Subcutaneous abdominal adipose tissue (tissue), 5 donors: ENCODE measurements at regions not wholly inside any gene's neighbourhood (a gene's known extent, or its start where the extent isn't known, plus 50 kb on each side); places are given as distances from the start of the nearest gene placed in this dataset.

Experiments
- H3K27ac ChIP-seq: one replicate; pipeline ENCODE4 v1.7.0; 2013; ENCODE audit warnings: low read depth, mild to moderate bottlenecking, inconsistent platforms, low read length, moderate library complexity
- H3K27me3 ChIP-seq, 5 donors: one replicate each; pipeline ENCODE4 v1.7.0; 2013; ENCODE audit warnings: low read length in 5 of 5, inconsistent platforms in 1 of 5; ENCODE audit not compliant: control insufficient read depth in 5 of 5, insufficient read depth in 4 of 5
- H3K36me3 ChIP-seq, 5 donors: one replicate each; pipeline ENCODE4 v1.7.0; 2013; ENCODE audit warnings: low read length in 5 of 5; ENCODE audit not compliant: control insufficient read depth in 5 of 5, insufficient read depth in 5 of 5
- H3K4me1 ChIP-seq, 5 donors: one replicate each; pipeline ENCODE4 v1.7.0; 2013; ENCODE audit warnings: low read length in 5 of 5, mild to moderate bottlenecking in 3 of 5, moderate library complexity in 1 of 5; ENCODE audit not compliant: control insufficient read depth in 5 of 5, insufficient read depth in 5 of 5
- H3K4me3 ChIP-seq, 5 donors: one replicate each; pipeline ENCODE4 v1.7.0; 2013; ENCODE audit warnings: low read length in 5 of 5, low read depth in 1 of 5
- H3K9ac ChIP-seq, 5 donors: one replicate each; pipeline ENCODE4 v1.7.0; 2013; ENCODE audit warnings: low read length in 5 of 5, mild to moderate bottlenecking in 4 of 5, moderate library complexity in 3 of 5
- H3K9me3 ChIP-seq, 5 donors: one replicate each; pipeline ENCODE4 v1.7.0; 2013; ENCODE audit warnings: low read length in 5 of 5; ENCODE audit not compliant: control insufficient read depth in 5 of 5
- donor health status: healthy.
- donor health status: healthy.
- donor health status: healthy.
- donor health status: healthy.
- donor health status: healthy.

DNA sequence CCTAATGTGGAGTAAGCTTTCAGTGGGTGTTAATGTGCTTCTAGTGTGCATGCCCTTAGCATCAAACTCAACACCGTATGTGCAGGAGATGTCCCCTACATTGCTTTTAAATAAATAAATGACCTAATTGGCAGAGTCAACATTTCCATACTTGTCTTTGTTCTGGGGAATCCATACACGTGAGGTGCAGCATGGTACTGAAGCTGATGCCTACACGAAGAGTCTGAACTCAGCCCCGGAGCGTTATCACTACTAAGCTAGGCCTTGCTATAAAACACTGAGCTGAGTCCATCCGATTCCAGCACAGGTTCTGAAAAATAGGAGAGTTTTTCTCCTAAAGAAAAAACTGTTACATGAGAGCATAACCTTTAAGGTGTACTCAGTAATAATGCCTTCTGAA lies 125.0 kb upstream of the DYRK2 start:
- Histone ChIP-seq H3K27me3 (no peaks in the 10 kb centered on the region), H3K9ac (no peak overlapping the region), H3K27ac (no peak overlapping the region), H3K4me3 (no peak overlapping the region), H3K9me3 (no peaks in the 10 kb centered on the region), H3K36me3 (no peaks in the 10 kb centered on the region), H3K4me1 (no peaks in the 10 kb centered on the region)

DNA sequence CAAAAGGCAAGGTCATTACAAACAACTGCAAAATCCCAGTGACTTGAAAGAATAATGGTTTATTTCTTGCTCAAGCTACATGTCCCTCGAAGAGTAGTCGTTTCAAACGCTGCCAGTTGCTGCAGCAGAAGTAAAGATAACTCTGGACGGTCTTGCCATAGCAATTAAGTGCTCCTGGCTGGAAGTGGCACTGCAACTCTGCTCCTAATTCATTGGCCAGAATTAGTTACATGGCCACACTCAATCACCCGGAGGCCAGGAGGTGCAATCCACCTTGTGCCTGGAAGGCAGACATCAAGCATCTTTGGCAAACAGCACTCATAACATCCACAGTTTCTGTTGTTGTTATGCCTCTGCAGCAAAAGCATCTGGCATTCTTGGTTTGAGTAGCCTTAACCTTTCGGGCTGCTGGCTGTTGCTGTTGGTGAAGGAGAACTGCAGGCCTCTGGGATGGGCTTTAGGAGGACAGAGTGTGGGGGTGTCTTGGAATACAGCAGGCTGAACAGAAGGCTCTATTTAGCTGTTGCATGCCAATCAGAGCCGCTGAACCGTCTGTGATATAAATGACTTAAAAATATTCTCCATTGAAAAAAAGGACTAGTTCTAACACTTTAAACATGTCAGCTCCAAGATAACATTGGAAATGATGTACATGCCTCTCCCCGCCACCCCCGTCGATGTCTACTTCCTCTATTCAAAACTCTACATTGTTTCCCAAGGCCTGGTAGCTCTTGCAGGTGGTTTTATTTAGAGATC lies 123.5 kb upstream of the DYRK2 start:
- Histone ChIP-seq H3K9ac (no peak overlapping the region), H3K27ac (no peak overlapping the region), H3K36me3 (no peaks in the 10 kb centered on the region), H3K4me1 (no peaks in the 10 kb centered on the region), H3K4me3 (no peak overlapping the region), H3K9me3 (no peaks in the 10 kb centered on the region), H3K27me3 (no peaks in the 10 kb centered on the region)

DNA sequence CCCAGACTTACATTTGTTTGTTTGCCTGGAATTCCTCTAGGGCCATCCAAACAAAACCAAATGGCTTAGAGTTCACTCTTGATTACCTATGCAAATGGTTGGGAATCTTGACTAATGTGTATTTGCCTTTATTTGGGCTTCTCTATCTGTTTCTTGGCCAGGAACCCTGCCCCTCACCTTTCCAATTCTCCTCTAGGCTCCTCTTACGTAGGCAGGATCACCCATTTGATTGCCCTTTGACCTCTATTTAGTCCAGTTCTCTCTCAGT lies 123.0 kb upstream of the DYRK2 start:
- H3K9ac ChIP-seq = no peak overlapping the region
- no peaks in the 10 kb centered on the region for H3K27me3 ChIP-seq
- H3K4me1 ChIP-seq = no peaks in the 10 kb centered on the region
- H3K9me3 ChIP-seq = no peaks in the 10 kb centered on the region
- H3K4me3 ChIP-seq = no peak overlapping the region
- H3K36me3 ChIP-seq = no peaks in the 10 kb centered on the region
- H3K27ac ChIP-seq = no peak overlapping the region

DNA sequence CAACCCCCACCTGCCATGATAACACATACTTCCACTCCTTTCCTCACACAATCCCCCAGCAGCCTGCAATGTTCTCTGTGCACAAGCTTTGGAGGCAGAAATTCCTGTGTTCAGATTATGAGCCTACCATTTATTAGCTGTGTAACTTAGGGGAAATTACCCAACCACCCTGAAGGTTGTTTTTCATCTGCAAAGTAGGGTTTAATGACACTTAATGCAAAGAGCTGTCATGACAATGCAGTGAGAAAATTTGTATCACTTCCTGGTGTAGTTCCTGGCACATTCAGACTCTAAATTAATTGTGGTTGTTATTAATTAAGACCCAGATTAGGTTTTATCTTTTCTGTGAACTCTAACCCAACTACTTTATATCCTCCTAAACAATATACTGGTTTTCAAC lies 122.4 kb upstream of the DYRK2 start:
- H3K36me3 ChIP-seq = no peaks in the 10 kb centered on the region
- H3K4me1 ChIP-seq = no peaks in the 10 kb centered on the region
- no peak overlapping the region for H3K27ac ChIP-seq
- H3K9me3 ChIP-seq = no peaks in the 10 kb centered on the region
- H3K9ac ChIP-seq = no peak overlapping the region
- no peaks in the 10 kb centered on the region for H3K27me3 ChIP-seq
- H3K4me3 ChIP-seq = no peak overlapping the region

DNA sequence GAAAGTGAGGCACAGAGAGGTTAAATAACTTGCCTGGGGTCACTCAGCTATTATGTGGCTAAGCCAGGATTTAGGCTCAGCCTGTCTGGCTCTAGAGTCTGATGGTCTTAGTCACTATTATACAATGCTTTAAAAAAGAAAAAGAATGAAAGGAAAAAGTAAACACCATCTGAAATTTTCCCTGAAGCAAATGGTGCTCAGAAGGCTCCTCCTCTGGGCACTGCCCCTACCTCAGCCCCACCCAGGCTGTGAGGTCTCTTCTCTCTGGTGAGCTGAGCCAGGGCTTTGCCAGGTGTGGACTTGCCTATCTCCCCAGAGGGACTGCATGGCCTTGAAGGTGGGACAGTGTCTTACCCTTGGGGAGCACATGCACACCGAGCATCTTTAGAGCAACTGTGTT lies 117.5 kb upstream of the DYRK2 start:
- Histone ChIP-seq H3K27ac (no peak overlapping the region), H3K4me1 (no peaks in the 10 kb centered on the region), H3K27me3 (no peaks in the 10 kb centered on the region), H3K9ac (no peak overlapping the region), H3K36me3 (no peaks in the 10 kb centered on the region), H3K4me3 (no peak overlapping the region), H3K9me3 (no peaks in the 10 kb centered on the region)

DNA sequence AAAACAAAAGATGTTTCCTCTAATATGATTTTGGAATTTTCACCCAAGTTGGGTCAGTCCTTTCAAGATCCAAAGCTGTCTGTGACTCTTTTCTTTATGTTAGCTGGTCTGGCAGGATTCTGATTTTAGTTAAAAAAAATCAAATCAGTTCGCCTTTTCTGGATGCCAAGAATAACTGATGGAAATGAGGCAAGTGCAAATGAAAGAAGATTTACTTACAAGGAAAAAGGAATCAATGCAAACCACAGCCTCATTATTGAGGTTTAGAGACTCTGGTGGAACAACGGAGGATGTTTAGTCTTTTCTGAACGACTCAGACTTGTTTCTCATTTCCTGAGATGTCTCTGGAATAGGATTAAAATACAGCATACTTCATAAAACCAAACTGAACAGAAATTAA lies 117.0 kb upstream of the DYRK2 start:
- Histone ChIP-seq H3K9ac (no peak overlapping the region), H3K27me3 (no peaks in the 10 kb centered on the region), H3K4me3 (no peak overlapping the region), H3K4me1 (no peaks in the 10 kb centered on the region), H3K36me3 (no peaks in the 10 kb centered on the region), H3K9me3 (no peaks in the 10 kb centered on the region), H3K27ac (no peak overlapping the region)

DNA sequence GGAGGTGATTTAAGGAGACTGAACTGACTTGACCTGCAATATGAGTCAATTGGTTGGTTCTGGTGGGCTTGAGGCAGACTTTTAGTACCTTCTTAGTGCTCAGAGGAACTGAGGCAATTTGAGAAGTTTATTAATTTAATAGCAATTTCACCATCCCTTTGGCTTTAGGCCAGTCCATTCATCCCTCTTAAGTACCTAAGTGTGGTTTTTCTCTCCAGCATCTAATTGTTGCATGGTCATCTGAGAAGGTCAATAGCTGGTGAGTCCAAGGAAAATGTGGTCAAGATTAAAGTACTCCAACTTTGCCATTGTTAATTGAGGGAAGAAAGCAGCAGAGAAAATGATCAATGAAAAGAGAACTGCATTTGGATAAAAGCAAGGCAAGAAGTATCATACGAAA lies 115.4 kb upstream of the DYRK2 start:
- Histone ChIP-seq H3K4me3 (no peak overlapping the region), H3K36me3 (no peaks in the 10 kb centered on the region), H3K27ac (no peak overlapping the region), H3K9ac (no peak overlapping the region), H3K27me3 (no peaks in the 10 kb centered on the region), H3K9me3 (no peaks in the 10 kb centered on the region), H3K4me1 (no peaks in the 10 kb centered on the region)

DNA sequence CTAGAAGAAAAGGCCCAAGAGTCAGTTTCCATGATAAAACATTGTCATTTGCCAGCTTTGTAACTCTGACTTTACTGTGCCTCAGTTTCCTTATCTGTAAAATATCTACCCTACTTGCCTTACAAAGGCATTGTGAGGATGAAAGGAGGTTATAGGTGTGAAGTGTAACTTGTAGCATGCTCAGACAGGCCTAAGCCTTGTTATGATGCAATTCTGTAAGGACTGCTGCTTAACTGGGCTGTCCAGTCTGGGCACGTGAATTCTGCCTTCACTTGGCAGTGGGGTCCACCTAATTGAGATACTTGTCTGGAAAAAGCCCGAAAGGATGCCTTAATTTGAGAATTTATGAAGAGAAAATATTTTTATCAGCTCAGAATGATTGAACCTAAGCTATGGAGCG lies 114.5 kb upstream of the DYRK2 start:
- H3K36me3 ChIP-seq = no peaks in the 10 kb centered on the region
- H3K4me1 ChIP-seq = no peaks in the 10 kb centered on the region
- no peaks in the 10 kb centered on the region for H3K27me3 ChIP-seq
- H3K9ac ChIP-seq = no peak overlapping the region
- no peaks in the 10 kb centered on the region for H3K9me3 ChIP-seq
- no peak overlapping the region for H3K27ac ChIP-seq
- no peak overlapping the region for H3K4me3 ChIP-seq

DNA sequence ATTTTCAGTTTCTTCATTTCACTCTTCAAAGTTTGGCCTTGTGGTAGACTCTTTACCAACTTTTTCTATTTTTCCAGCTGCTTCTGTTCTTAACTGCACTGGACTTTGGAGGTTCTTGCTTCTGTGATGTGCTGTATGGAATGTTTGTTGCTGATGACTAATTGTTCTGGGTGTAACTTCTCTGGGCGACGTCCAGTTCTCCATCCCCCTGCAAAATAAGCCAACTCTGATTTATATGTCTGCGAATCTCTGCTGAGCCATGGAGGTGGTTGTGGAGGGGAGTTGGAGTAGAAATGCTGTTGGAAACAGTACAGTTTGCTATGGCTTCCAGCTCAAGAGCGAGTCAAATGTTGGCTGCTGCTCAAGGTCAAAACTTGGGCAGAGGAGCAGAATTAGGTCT lies 113.9 kb upstream of the DYRK2 start:
- Histone ChIP-seq H3K9me3 (no peaks in the 10 kb centered on the region), H3K4me3 (no peak overlapping the region), H3K27me3 (no peaks in the 10 kb centered on the region), H3K4me1 (no peaks in the 10 kb centered on the region), H3K9ac (no peak overlapping the region), H3K36me3 (no peaks in the 10 kb centered on the region), H3K27ac (no peak overlapping the region)

DNA sequence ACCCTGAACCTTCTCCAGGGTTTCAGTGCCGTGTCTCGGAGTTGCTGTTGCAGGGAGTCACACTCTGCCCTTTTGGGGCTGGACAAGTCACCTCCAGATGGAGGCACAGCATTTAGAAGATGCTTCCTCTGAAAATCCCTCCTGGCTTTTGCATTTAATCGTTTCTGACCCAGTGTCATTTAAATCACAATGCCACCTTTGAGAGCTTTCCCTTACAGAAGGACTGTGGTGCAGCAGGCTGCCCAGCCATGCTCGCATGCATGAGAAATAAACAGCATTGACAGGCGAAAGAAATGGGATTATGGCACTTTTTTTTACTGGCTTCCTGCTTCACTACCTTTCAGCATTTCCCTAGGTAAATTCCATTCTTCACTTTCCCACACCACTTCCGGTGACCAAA lies 113.4 kb upstream of the DYRK2 start:
- Histone ChIP-seq H3K36me3 (no peaks in the 10 kb centered on the region), H3K27ac (no peak overlapping the region), H3K4me3 (no peak overlapping the region), H3K27me3 (no peaks in the 10 kb centered on the region), H3K9me3 (no peaks in the 10 kb centered on the region), H3K9ac (no peak overlapping the region), H3K4me1 (no peaks in the 10 kb centered on the region)

DNA sequence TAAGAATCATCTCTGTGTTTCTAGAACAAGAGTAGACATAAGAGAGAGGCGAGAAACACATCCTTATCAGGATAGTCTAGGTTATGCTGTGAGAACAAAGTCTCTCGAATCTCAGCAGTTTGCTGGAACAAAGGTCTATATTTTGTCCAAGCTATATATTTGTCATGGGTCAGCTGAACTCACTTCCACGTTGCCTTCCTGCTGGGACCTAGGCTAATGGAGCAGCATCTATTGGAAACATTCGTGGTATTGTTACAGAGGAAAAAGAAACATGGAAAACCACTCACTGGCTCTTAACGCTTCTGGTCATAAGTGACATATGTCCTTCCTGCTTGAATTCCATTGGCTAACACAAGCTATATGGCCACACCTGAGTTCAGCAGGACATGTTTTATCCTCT lies 112.6 kb upstream of the DYRK2 start:
- no peaks in the 10 kb centered on the region for H3K27me3 ChIP-seq
- H3K9ac ChIP-seq = no peak overlapping the region
- H3K9me3 ChIP-seq = no peaks in the 10 kb centered on the region
- no peaks in the 10 kb centered on the region for H3K36me3 ChIP-seq
- H3K4me3 ChIP-seq = no peak overlapping the region
- H3K27ac ChIP-seq = no peak overlapping the region
- H3K4me1 ChIP-seq = no peaks in the 10 kb centered on the region
